Tongue (tissue), 2 donors: ENCODE measurements at regions not wholly inside any gene's neighbourhood (a gene's known extent, or its start where the extent isn't known, plus 50 kb on each side); places are given as distances from the start of the nearest gene placed in this dataset. TPM values are rescaled to one million over a fixed set of nuclear protein-coding genes. Genes with fewer than 3 reads are reported as not detected.

Source experiments
- DNase-seq: peaks from one replicate; pipeline ENCODE4 v3.0.0-alpha.2; 2015
- small RNA-seq: library from RNA; depleted of rRNA; stranded (forward); fragments of <200 nt; gene quantifications from one replicate; pipeline ENCODE3, GENCODE V24; 2014; ENCODE audit warnings: low replicate concordance

DNA sequence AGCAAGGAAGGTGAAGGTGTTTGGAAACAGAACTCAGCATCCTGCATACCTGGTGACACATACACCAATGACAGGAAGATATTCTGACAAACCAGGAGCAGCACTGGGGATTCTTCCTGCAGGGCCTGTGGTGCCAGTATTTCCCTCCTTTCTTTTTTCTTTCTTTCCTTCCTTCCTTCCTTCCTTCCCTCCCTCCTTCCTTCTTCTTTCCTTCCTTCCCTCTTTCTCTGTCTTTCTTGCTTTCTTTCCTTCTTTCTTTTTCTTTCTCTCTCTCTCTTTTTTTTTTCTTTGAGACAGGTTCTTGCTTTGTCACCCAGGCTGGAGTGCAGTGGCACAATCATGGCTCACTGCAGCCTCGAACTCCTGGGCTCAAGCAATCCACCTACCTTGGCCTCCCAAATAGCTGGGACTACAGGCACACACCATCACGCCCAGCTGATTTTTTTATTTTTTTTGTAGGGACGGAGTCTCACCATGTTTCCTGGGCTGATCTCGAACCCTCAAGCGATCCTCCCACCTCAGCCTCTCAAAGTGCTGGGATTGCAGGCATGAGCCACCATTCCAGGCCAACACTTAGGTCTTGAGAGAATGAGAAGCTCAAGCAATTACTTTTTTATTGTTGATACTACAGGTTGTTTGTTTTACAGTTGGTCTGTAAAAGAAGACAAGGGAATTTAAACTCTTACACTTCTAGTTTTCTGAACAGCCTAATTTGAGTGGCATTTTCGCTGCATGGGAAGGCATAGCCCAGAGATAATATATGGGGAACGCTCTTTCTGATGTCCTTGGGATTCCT, 54.7 kb upstream of the GATA6 start:
- DNase-seq, result no peak

DNA sequence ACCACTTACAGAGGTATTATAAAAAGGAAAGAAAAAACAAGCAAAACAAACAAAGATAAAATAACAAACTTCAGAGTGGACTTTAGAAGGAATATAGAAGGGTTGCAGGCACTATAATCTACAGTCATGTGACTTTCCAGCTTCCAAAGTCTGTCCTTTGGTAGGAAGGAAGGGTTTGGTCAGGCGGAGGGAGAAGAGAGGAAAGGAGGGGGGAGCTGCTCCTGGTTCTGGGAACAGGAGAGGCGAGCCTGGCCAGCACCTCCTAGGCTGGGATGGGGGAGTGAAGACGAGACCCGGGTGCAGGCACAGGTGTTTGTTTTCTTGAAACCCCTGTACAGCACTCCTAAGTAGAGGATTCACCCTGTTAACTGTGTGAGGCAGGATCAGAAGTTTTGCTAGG, 53.8 kb upstream of the GATA6 start:
- no peak for DNase-seq

Small RNAs in the stretch of these regions (small RNA-seq; reads per million reads assigned to genes)
- not detected for gene RNA5SP451
